K562 (cell line): ENCODE measurements at regions not wholly inside any gene's neighbourhood (a gene's known extent, or its start where the extent isn't known, plus 50 kb on each side); places are given as distances from the start of the nearest gene placed in this dataset.

Experiments
- ATAC-seq: fragments of 200-7000 bp; cut with Tn5 transposase; 3 replicates; pipeline ENCODE4 v1.9.1; 2020; ENCODE audit warnings: moderate library complexity
- BruUV-seq: library from RNA; stranded (reverse); fragments of 400-500 nt; replicated peaks from 2 replicates; lab custom pipeline; 2021; lab: Mats Ljungman, UMichigan
- CTCF ChIA-PET: fragments of 300-600 bp; formaldehyde crosslinking; extraction: SDS; loops from one replicate; lab custom pipeline; 2021; ENCODE audit warnings: low intra/inter-chr PET ratio; lab: Yijun Ruan, JAX
- POLR2A ChIA-PET: fragments of 300-600, 350-650 bp; sonication (Branson Sonifier 250); formaldehyde crosslinking; extraction: SDS; loops from one replicate; lab custom pipeline; 2021; ENCODE audit warnings: antibody characterized with exemption, inconsistent platforms; lab: Yijun Ruan, JAX
- DNase-seq, 4 experiments: peaks; one replicate each; pipeline versions ENCODE4 v3.0.0 to v3.0.0-alpha.2; 2011 to 2018; ENCODE audit warnings: low spot score in 3 of 4, mixed read lengths in 3 of 4; ENCODE audit errors: extremely low read depth in 1 of 4
- FAIRE-seq: peaks from 2 replicates; lab custom pipeline; 2011; peaks lifted over from hg19 to GRCh38; lab: Jason Lieb, UNC
- H2AFZ ChIP-seq: 2 replicates; pipeline ENCODE4 v1.6.0; 2011; ENCODE audit warnings: low read depth, low read length, control low read depth, inconsistent platforms
- H3K27ac ChIP-seq: fragments of 200-600 bp; 3 replicates; pipeline ENCODE4 v1.8.0; 2011; ENCODE audit warnings: low read depth, mild to moderate bottlenecking, control low read depth, inconsistent platforms, low read length, moderate library complexity, mixed read lengths; ENCODE audit errors: extremely low read depth
- H3K27me3 ChIP-seq, 2 experiments: fragments of 300-600 bp in 1 of 2; 2 replicates in 1 of 2; 3 replicates in 1 of 2; pipeline versions ENCODE4 v1.6.0 to v1.8.0; 2011; ENCODE audit warnings: inconsistent platforms in 2 of 2, low read length in 2 of 2, mild to moderate bottlenecking in 1 of 2, mixed read lengths in 1 of 2, moderate library complexity in 1 of 2; ENCODE audit not compliant: control insufficient read depth in 2 of 2, insufficient read depth in 2 of 2
- H3K36me3 ChIP-seq: fragments of 300-600 bp; 3 replicates; pipeline ENCODE4 v1.8.0; 2011; ENCODE audit warnings: mild to moderate bottlenecking, low read length, inconsistent platforms; ENCODE audit not compliant: control insufficient read depth, insufficient read depth
- H3K4me1 ChIP-seq, 2 experiments: fragments of 200-600 bp in 1 of 2; replicated peaks in 1 of 2; 2 replicates in 1 of 2; 3 replicates in 1 of 2; pipeline versions ENCODE4 v1.5.1 to v1.8.0; 2011; ENCODE audit warnings: inconsistent platforms in 2 of 2, low read length in 2 of 2, mild to moderate bottlenecking in 1 of 2, mixed read lengths in 1 of 2, moderate library complexity in 1 of 2; ENCODE audit not compliant: control insufficient read depth in 2 of 2, insufficient read depth in 2 of 2
- H3K4me2 ChIP-seq: 2 replicates; pipeline ENCODE4 v1.6.1; 2011; ENCODE audit warnings: low read length, control low read depth, inconsistent platforms, mixed read lengths; ENCODE audit not compliant: insufficient read depth
- H3K4me3 ChIP-seq: fragments of 200-600 bp; sonication (generic), shearing (Covaris generic); 2 replicates; pipeline ENCODE4 v1.5.1; 2016; ENCODE audit warnings: control low read depth, inconsistent platforms
- H3K79me2 ChIP-seq: fragments of 200-600 bp; 3 replicates; pipeline ENCODE4 v1.8.0; 2011; ENCODE audit warnings: low read length, inconsistent platforms; ENCODE audit not compliant: control insufficient read depth, insufficient read depth
- H3K9ac ChIP-seq, 2 experiments: 2 replicates each; pipeline versions ENCODE4 v1.6.0 to v1.6.1; 2011; ENCODE audit warnings: low read depth in 2 of 2, low read length in 2 of 2, control low read depth in 1 of 2, inconsistent platforms in 1 of 2, mild to moderate bottlenecking in 1 of 2, mixed read lengths in 1 of 2; ENCODE audit not compliant: insufficient read depth in 1 of 2
- H3K9me1 ChIP-seq: one replicate; pipeline ENCODE4 v1.6.0; 2011; ENCODE audit warnings: inconsistent platforms, mild to moderate bottlenecking, low read length, moderate library complexity; ENCODE audit not compliant: control insufficient read depth, insufficient read depth
- H3K9me3 ChIP-seq: replicated peaks from 2 replicates; pipeline ENCODE4 v1.5.1; 2011; ENCODE audit warnings: low read depth, low read length, inconsistent platforms; ENCODE audit not compliant: control insufficient read depth, insufficient read depth
- H4K20me1 ChIP-seq: replicated peaks from 2 replicates; pipeline ENCODE4 v1.6.1; 2011; ENCODE audit warnings: low read length, inconsistent platforms, mixed read lengths; ENCODE audit not compliant: control insufficient read depth, insufficient read depth
- BRCA1 ChIP-seq, 2 experiments: fragments of 450-650 bp in 1 of 2; sonication (generic) in 1 of 2; formaldehyde crosslinking in 1 of 2; IDR thresholded peaks; 2 replicates each; pipeline versions ENCODE4 v1.5.0 to v1.6.1; 2017 to 2020; ENCODE audit warnings: mild to moderate bottlenecking in 1 of 2, missing genetic modification reagents in 1 of 2
- ETS1 ChIP-seq: conservative IDR thresholded peaks from 2 replicates; pipeline ENCODE4 v1.6.1; 2011; ENCODE audit warnings: low read depth, mild to moderate bottlenecking, low read length; ENCODE audit not compliant: control insufficient read depth
- HCFC1 ChIP-seq: IDR thresholded peaks from 2 replicates; pipeline ENCODE4 v1.6.1; 2012; ENCODE audit warnings: low read depth, low read length, improper control_type of control experiment
- MTF1 ChIP-seq: fragments of 250-450 bp; sonication (Bioruptor Pico); IDR thresholded peaks from 2 replicates; pipeline ENCODE4 v1.9.0; 2021; ENCODE audit warnings: moderate library complexity, mild to moderate bottlenecking, inconsistent platforms, borderline replicate concordance
- NFE2 ChIP-seq: IDR thresholded peaks from 2 replicates; pipeline ENCODE4 v1.6.1; 2014; ENCODE audit warnings: antibody characterized with exemption, low read depth
- NUFIP1 ChIP-seq: fragments of 450-650 bp; IDR thresholded peaks from 2 replicates; pipeline ENCODE4 v1.6.1; 2018; ENCODE audit not compliant: partially characterized antibody
- PYGO2 ChIP-seq: fragments of 450-650 bp; IDR thresholded peaks from 2 replicates; pipeline ENCODE4 v1.6.1; 2016; ENCODE audit warnings: mild to moderate bottlenecking, missing genetic modification characterization, moderate library complexity, missing compliant biosample characterization
- SAFB ChIP-seq: fragments of 200-400 bp; formaldehyde crosslinking; IDR thresholded peaks from 2 replicates; pipeline ENCODE4 v1.6.1; 2017; ENCODE audit warnings: low read depth, low read length, borderline replicate concordance
- SIX5 ChIP-seq, 2 experiments: IDR thresholded peaks; 2 replicates each; pipeline ENCODE4 v1.6.1; 2011; ENCODE audit warnings: low read length in 2 of 2, borderline replicate concordance in 1 of 2, low read depth in 1 of 2, mild to moderate bottlenecking in 1 of 2, moderate library complexity in 1 of 2; ENCODE audit not compliant: insufficient read depth in 1 of 2
- SUPT5H ChIP-seq: fragments of 450-650 bp; IDR thresholded peaks from 2 replicates; pipeline ENCODE4 v1.6.1; 2016
- TFAM ChIP-seq: fragments of 250-450 bp; sonication (Bioruptor Pico); conservative IDR thresholded peaks from 2 replicates; pipeline ENCODE4 v1.5.0; 2021; ENCODE audit warnings: mild to moderate bottlenecking, moderate library complexity
- TRIM24 ChIP-seq, 2 experiments: fragments of 450-650 bp; IDR thresholded peaks; 2 replicates each; pipeline ENCODE4 v1.6.1; 2016
- ZNF134 ChIP-seq: fragments of 250-450 bp; sonication (Bioruptor Pico); conservative IDR thresholded peaks from 2 replicates; pipeline ENCODE4 v1.4.0; 2020
- ZNF445 ChIP-seq: fragments of 250-450 bp; sonication (Bioruptor Pico); IDR thresholded peaks from 2 replicates; pipeline ENCODE4 v1.4.0; 2020; ENCODE audit warnings: low read depth, mild to moderate bottlenecking, moderate library complexity
- WGBS: fragments of 100-300 bp; shearing (Covaris generic); methylation state at CpG from one replicate; pipeline ENCODE4 v1.1.6; 2016; ENCODE audit warnings: low coverage, mixed read lengths; ENCODE audit not compliant: insufficient coverage; ENCODE audit errors: missing lambda C conversion rate; 5-methylcytosine and 5-hydroxymethylcytosine counted together
- in situ Hi-C: fragments of 300-500 bp; cut with MboI; formaldehyde crosslinking; loops from 4 replicates; pipeline ENCODE4 v1.15.0; 2018; ENCODE audit warnings: inconsistent platforms, mixed read lengths
- intact Hi-C: fragments of 100-400 bp; cut with micrococcal nuclease; formaldehyde crosslinking; loops from 2 replicates; pipeline ENCODE4 v1.14.2; 2022
- TF ChIP-seq, protein P1 (sequence below), 3 experiments: fragments of 200-800 bp in 1 of 3; sonication (Bioruptor generic) in 1 of 3; sonication (generic) in 1 of 3; formaldehyde crosslinking in 1 of 3; IDR thresholded peaks; 2 replicates each; pipeline versions ENCODE4 v1.6.1 to v1.8.0; 2016 to 2022; ENCODE audit warnings: mild to moderate bottlenecking in 2 of 3, missing compliant biosample characterization in 2 of 3, missing genetic modification characterization in 2 of 3, missing genetic modification reagents in 1 of 3
- TF ChIP-seq, protein P2 (sequence below): fragments of 250-450 bp; sonication (Bioruptor Pico); IDR thresholded peaks from 2 replicates; pipeline ENCODE4 v1.4.0; 2020

GRCh38 chr15:38826880-38827279 lies 262.3 kb upstream of the RASGRP1 start:
- no peaks in the 10 kb centered on the region for H3K79me2 ChIP-seq
- in situ Hi-C loops (no loop called here), intact Hi-C loops (no loop called here)
- 0% methylated on average over 2 of the region's 2 CpGs for WGBS
- H3K4me1 ChIP-seq = no peaks in the 10 kb centered on the region
- no peak overlapping the region for H3K27ac ChIP-seq
- no peak for ATAC-seq
- BruUV-seq = no TSS peak
- H3K27me3 ChIP-seq = no peaks in the 10 kb centered on the region; a peak in 1 of 5 replicates
- H3K4me3 ChIP-seq = no peak overlapping the region
- H3K36me3 ChIP-seq = no peaks in the 10 kb centered on the region
- no peaks in the 10 kb centered on the region for H4K20me1 ChIP-seq
- no peak overlapping the region for H2AFZ ChIP-seq
- ChIA-PET POLR2A (no interaction called here), CTCF (no interaction called here)
- no peak overlapping the region for H3K4me2 ChIP-seq
- no peaks in the 10 kb centered on the region for H3K9me1 ChIP-seq
- H3K9ac ChIP-seq = no peak overlapping the region
- no peaks in the 10 kb centered on the region for H3K9me3 ChIP-seq
- DNase-seq = no peak
- FAIRE-seq = no peak
- TF ChIP-seq ZNF134 (no peak), TFAM (no peak), HCFC1 (no peak), TRIM24 (IDR thresholded peaks at IDR 0.05) (no peak), BRCA1 (IDR thresholded peaks at IDR 0.05) (no peak), BRCA1 (CRISPR knock-in tag; IDR thresholded peaks at IDR 0.05) (no peak), PYGO2 (tag) (no peak), NFE2 (no peak), SUPT5H (no peak), MTF1 (CRISPR knock-in tag) (no peak), ZNF445 (CRISPR knock-in tag) (no peak), NUFIP1 (no peak), SIX5 (IDR thresholded peaks at IDR 0.05; ENCODE audit: borderline replicate concordance in 1 of 2, insufficient read depth in 1 of 2, low read depth in 1 of 2, low read length in 2 of 2) (no peak), SAFB (no peak), ETS1 (no peak)
- TF ChIP-seq, protein P1, sequence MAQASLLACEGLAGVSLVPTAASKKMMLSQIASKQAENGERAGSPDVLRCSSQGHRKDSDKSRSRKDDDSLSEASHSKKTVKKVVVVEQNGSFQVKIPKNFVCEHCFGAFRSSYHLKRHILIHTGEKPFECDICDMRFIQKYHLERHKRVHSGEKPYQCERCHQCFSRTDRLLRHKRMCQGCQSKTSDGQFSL (CRISPR knock-in tag; IDR thresholded peaks at IDR 0.05) = no peak
- TF ChIP-seq, protein P1 (tag; IDR thresholded peaks at IDR 0.05) = no peak
- TF ChIP-seq, protein P2, sequence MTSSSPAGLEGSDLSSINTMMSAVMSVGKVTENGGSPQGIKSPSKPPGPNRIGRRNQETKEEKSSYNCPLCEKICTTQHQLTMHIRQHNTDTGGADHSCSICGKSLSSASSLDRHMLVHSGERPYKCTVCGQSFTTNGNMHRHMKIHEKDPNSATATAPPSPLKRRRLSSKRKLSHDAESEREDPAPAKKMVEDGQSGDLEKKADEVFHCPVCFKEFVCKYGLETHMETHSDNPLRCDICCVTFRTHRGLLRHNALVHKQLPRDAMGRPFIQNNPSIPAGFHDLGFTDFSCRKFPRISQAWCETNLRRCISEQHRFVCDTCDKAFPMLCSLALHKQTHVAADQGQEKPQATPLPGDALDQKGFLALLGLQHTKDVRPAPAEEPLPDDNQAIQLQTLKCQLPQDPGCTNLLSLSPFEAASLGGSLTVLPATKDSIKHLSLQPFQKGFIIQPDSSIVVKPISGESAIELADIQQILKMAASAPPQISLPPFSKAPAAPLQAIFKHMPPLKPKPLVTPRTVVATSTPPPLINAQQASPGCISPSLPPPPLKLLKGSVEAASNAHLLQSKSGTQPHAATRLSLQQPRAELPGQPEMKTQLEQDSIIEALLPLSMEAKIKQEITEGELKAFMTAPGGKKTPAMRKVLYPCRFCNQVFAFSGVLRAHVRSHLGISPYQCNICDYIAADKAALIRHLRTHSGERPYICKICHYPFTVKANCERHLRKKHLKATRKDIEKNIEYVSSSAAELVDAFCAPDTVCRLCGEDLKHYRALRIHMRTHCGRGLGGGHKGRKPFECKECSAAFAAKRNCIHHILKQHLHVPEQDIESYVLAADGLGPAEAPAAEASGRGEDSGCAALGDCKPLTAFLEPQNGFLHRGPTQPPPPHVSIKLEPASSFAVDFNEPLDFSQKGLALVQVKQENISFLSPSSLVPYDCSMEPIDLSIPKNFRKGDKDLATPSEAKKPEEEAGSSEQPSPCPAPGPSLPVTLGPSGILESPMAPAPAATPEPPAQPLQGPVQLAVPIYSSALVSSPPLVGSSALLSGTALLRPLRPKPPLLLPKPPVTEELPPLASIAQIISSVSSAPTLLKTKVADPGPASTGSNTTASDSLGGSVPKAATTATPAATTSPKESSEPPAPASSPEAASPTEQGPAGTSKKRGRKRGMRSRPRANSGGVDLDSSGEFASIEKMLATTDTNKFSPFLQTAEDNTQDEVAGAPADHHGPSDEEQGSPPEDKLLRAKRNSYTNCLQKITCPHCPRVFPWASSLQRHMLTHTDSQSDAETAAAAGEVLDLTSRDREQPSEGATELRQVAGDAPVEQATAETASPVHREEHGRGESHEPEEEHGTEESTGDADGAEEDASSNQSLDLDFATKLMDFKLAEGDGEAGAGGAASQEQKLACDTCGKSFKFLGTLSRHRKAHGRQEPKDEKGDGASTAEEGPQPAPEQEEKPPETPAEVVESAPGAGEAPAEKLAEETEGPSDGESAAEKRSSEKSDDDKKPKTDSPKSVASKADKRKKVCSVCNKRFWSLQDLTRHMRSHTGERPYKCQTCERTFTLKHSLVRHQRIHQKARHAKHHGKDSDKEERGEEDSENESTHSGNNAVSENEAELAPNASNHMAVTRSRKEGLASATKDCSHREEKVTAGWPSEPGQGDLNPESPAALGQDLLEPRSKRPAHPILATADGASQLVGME (CRISPR knock-in tag) = no peak
